Activated T-helper 17 cell treated with anti-CD3 and anti-CD28 coated beads, Interleukin-2, amount 50 U/mL, for 72 hours (primary cell): ENCODE measurements at regions not wholly inside any gene's neighbourhood (a gene's known extent, or its start where the extent isn't known, plus 50 kb on each side); places are given as distances from the start of the nearest gene placed in this dataset.

Experiments
- ATAC-seq: fragments of 150-1000 bp; cut with Tn5 transposase; replicated peaks from 2 replicates; pipeline ENCODE4 v1.10.0; 2021; ENCODE audit warnings: mild to moderate bottlenecking, moderate library complexity
- H3K27ac Mint-ChIP-seq: one replicate; pipeline ENCODE4 v1.8.0; 2022; ENCODE audit warnings: mixed read lengths
- H3K27me3 Mint-ChIP-seq: one replicate; pipeline ENCODE4 v1.8.0; 2022; ENCODE audit warnings: mixed read lengths
- H3K36me3 Mint-ChIP-seq: one replicate; pipeline ENCODE4 v1.8.0; 2022; ENCODE audit warnings: low read depth, mild to moderate bottlenecking, mixed read lengths
- H3K4me1 Mint-ChIP-seq: one replicate; pipeline ENCODE4 v1.8.0; 2022; ENCODE audit warnings: mixed read lengths
- H3K4me3 Mint-ChIP-seq: one replicate; pipeline ENCODE4 v1.8.0; 2022; ENCODE audit warnings: mild to moderate bottlenecking, mixed read lengths
- H3K9me3 Mint-ChIP-seq: one replicate; pipeline ENCODE4 v1.8.0; 2022; ENCODE audit warnings: mixed read lengths

GRCh38 chr1:200333329-200333728 is 76.5 kb downstream of the ZNF281 start:
- no peaks in the 10 kb centered on the region for H3K27me3 Mint-ChIP-seq
- ATAC-seq = no peak
- no peak overlapping the region for H3K27ac Mint-ChIP-seq
- no peaks in the 10 kb centered on the region for H3K36me3 Mint-ChIP-seq
- H3K4me3 Mint-ChIP-seq = no peak overlapping the region
- no peaks in the 10 kb centered on the region for H3K9me3 Mint-ChIP-seq
- H3K4me1 Mint-ChIP-seq = no peaks in the 10 kb centered on the region

DNA sequence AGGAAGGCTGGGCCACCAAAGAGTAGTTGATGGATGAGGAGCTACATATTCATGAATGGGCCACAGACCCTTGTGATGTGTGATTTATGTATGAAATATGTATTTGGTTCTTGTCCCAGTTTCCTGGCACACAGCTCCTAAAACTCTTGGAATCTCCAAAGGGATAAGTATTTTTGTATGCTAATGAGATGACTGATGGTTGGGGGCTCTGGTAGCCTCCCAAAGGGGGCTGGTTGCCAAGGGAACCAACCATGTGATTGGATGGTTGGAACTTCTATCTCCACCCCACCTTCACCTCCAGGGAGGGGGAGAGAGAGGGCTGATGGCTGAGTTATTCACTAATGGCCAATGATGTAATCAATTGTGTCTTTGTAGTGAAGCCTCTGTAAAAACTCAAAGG is 77.1 kb downstream of the ZNF281 start:
- H3K27me3 Mint-ChIP-seq = peaks cover 5% of the 10 kb centered on the region
- H3K4me1 Mint-ChIP-seq = no peaks in the 10 kb centered on the region
- H3K4me3 Mint-ChIP-seq = no peak overlapping the region
- ATAC-seq = no peak
- no peak overlapping the region for H3K27ac Mint-ChIP-seq
- no peaks in the 10 kb centered on the region for H3K36me3 Mint-ChIP-seq
- H3K9me3 Mint-ChIP-seq = no peaks in the 10 kb centered on the region

- H3K36me3 Mint-ChIP-seq = no peaks in the 10 kb centered on the region
- H3K4me3 Mint-ChIP-seq = no peak overlapping the region
- no peaks in the 10 kb centered on the region for H3K4me1 Mint-ChIP-seq
- no peaks in the 10 kb centered on the region for H3K9me3 Mint-ChIP-seq
- H3K27me3 Mint-ChIP-seq = peaks cover 12% of the 10 kb centered on the region
- H3K27ac Mint-ChIP-seq = no peak overlapping the region
- ATAC-seq = no peak
These were observed 79.0 kb downstream of the ZNF281 start for GRCh38 chr1:200330741-200331428.

- H3K27ac Mint-ChIP-seq = no peak overlapping the region
- no peaks in the 10 kb centered on the region for H3K4me1 Mint-ChIP-seq
- no peak for ATAC-seq
- no peaks in the 10 kb centered on the region for H3K36me3 Mint-ChIP-seq
- H3K9me3 Mint-ChIP-seq = no peaks in the 10 kb centered on the region
- H3K4me3 Mint-ChIP-seq = no peak overlapping the region
- H3K27me3 Mint-ChIP-seq = peaks cover 13% of the 10 kb centered on the region
These were observed 80.5 kb downstream of the ZNF281 start for GRCh38 chr1:200329208-200329882.

- Mint-ChIP-seq H3K9me3 (no peaks in the 10 kb centered on the region), H3K4me3 (no peak overlapping the region), H3K4me1 (no peaks in the 10 kb centered on the region), H3K27me3 (peaks cover 16% of the 10 kb centered on the region), H3K27ac (no peak overlapping the region), H3K36me3 (no peaks in the 10 kb centered on the region)
- no peak for ATAC-seq
These were observed 81.5 kb downstream of the ZNF281 start for GRCh38 chr1:200328379-200328778.

DNA sequence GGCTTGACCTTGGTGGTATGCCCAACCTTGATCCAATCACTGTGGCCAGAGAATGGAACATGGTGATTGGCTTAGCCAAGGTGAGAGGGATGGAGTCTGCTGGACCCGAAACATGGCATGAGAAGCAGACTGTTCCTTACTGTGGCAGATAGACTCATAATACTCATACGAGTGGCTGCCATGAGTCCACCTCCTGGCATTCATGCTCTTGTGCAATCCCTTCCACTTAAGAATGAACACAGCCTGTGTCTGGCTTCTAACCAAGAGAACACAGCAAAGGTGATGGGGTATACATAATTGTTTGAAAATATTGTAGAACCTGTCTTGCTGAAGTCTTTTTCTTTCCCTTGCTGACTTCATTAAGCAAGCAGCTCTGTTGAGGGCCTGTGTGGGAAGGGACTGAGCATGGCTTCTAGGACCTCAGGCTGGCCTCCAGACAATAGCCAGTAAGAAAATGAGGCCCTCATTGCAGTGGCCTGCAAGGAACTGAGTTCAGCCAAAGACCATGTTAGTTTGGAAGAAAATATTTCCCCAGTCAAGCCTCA is 85.9 kb downstream of the ZNF281 start:
- Mint-ChIP-seq H3K36me3 (no peaks in the 10 kb centered on the region), H3K27ac (no peak overlapping the region), H3K4me1 (no peaks in the 10 kb centered on the region), H3K27me3 (peaks cover 16% of the 10 kb centered on the region), H3K9me3 (no peaks in the 10 kb centered on the region), H3K4me3 (no peak overlapping the region)
- no peak for ATAC-seq

DNA sequence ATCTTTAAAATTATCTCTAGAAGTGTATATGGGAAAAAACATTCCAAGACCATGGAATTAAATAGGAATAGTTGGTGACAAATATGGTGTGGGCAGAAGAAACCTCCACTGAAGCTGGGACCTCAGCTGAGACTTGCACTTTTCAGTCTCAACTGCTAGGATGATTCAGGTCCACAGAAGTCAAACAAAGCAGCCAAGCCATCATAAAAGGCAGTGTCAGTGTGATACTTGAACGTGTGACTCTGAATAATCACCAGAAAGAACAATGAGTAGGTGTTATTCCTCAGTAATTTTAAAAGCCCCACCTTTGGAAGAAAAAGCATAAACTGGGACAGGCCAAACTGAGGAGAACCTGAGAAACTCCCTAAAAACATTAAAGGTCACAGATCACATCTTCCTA is 90.7 kb downstream of the ZNF281 start:
- Mint-ChIP-seq H3K4me3 (no peak overlapping the region), H3K27ac (peak overlapping the region; percentile 30), H3K36me3 (no peaks in the 10 kb centered on the region), H3K4me1 (no peaks in the 10 kb centered on the region), H3K27me3 (peaks cover 6% of the 10 kb centered on the region), H3K9me3 (no peaks in the 10 kb centered on the region)
- ATAC-seq = no peak

GRCh38 chr1:200317236-200317635 is 92.6 kb downstream of the ZNF281 start:
- Mint-ChIP-seq H3K4me1 (no peaks in the 10 kb centered on the region), H3K27me3 (peaks cover 12% of the 10 kb centered on the region), H3K9me3 (no peaks in the 10 kb centered on the region), H3K4me3 (no peak overlapping the region), H3K36me3 (no peaks in the 10 kb centered on the region), H3K27ac (no peak overlapping the region)
- ATAC-seq = no peak

DNA sequence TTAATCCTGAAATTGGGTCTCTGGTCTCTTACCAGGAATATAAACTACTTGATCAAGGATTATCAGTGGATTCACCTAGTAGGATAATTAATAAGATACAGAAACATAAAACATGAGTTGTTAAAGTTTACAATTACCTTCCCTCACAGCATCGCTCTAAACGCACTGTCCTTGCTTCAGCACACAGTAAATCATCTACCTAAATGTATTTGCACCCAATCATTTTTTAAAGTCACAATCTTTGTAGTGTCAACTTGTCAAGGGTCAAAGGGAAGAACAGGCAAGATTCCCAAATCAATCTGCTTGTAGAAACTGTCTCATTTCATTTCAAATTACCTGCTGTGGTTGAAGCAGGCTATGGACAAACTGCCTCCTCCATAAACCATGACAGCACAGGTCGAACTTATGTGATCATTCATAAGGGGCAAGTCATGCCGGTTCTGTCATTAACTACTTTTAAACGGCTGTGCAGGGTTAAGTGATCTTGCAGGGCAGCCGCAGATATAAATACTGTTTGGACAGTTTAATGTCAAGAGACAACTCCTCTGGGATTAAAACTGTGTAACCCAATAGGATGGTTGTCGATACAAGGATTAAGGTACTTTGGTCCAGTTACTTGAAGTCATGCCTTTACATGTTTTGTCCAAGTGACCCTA is 93.6 kb downstream of the ZNF281 start:
- Mint-ChIP-seq H3K36me3 (no peaks in the 10 kb centered on the region), H3K4me1 (no peaks in the 10 kb centered on the region), H3K27me3 (peaks cover 13% of the 10 kb centered on the region), H3K4me3 (no peak overlapping the region), H3K27ac (no peak overlapping the region), H3K9me3 (no peaks in the 10 kb centered on the region)
- no peak for ATAC-seq

DNA sequence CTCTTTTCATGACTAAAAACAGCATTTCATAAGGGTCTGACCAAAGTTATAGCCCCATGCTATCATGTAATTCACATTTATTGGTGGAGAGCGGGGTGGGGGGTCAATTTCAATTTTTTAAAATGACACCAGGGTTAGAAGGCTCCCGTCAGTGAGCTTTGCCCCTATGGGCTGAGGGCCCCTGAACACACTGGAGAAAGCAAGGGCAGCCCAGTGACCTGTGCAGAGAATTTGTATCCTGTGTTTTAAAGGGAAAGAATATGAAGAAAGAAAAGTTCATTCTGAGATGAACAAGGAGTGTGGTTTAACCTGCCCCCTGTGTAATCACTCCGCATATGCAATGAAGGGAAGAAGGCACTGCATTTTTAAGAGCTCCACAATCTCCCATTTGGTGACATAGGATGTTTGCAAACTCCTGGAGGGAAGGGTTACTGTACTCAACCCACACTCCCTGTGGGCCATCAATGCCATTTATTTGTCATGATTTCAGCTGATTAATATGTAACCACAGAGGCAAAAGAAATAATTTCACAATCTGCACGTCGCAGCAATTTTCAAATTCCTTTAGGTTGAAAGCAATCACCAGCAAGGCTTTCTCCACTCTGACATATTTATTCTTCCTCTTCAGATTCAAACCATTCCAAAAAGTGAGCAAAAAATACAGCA is 95.6 kb downstream of the ZNF281 start:
- no peak for ATAC-seq
- Mint-ChIP-seq H3K4me1 (no peaks in the 10 kb centered on the region), H3K4me3 (no peak overlapping the region), H3K27me3 (peaks cover 13% of the 10 kb centered on the region), H3K36me3 (no peaks in the 10 kb centered on the region), H3K9me3 (no peaks in the 10 kb centered on the region), H3K27ac (no peak overlapping the region)

- Mint-ChIP-seq H3K36me3 (no peaks in the 10 kb centered on the region), H3K27me3 (peaks cover 12% of the 10 kb centered on the region), H3K9me3 (no peaks in the 10 kb centered on the region), H3K27ac (no peak overlapping the region), H3K4me3 (no peak overlapping the region), H3K4me1 (peaks cover 5% of the 10 kb centered on the region)
- ATAC-seq = no peak
These were observed 98.6 kb downstream of the ZNF281 start for GRCh38 chr1:200311256-200311655.

DNA sequence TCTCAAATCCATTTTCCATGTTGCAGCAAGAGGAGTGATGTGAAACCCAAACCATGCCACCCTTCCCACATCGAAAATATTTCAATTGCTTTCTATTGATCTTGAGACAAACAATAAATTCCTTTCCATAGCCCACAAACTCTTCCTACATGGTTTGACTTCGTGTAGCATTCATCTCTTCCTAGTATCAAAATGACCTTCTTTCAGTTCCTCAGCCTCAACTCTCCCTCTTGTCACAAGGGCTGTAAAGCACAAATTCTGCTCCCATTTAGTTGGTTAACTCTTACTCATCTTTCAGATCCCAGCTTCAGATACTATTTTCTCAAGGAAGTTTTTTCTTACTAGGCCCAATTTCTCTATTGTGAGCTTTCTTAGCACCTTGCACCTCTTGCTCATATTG is 99.0 kb downstream of the ZNF281 start:
- Mint-ChIP-seq H3K4me1 (peaks cover 5% of the 10 kb centered on the region), H3K9me3 (no peaks in the 10 kb centered on the region), H3K27me3 (peaks cover 9% of the 10 kb centered on the region), H3K36me3 (no peaks in the 10 kb centered on the region), H3K27ac (no peak overlapping the region), H3K4me3 (no peak overlapping the region)
- no peak for ATAC-seq

GRCh38 chr1:200307755-200308066 is 102.1 kb downstream of the ZNF281 start:
- Mint-ChIP-seq H3K27me3 (peaks cover 4% of the 10 kb centered on the region), H3K27ac (peak overlapping the region; percentile 47), H3K4me3 (peak overlapping the region; percentile 57), H3K4me1 (peaks cover 5% of the 10 kb centered on the region), H3K9me3 (no peaks in the 10 kb centered on the region), H3K36me3 (no peaks in the 10 kb centered on the region)
- ATAC-seq = no peak

DNA sequence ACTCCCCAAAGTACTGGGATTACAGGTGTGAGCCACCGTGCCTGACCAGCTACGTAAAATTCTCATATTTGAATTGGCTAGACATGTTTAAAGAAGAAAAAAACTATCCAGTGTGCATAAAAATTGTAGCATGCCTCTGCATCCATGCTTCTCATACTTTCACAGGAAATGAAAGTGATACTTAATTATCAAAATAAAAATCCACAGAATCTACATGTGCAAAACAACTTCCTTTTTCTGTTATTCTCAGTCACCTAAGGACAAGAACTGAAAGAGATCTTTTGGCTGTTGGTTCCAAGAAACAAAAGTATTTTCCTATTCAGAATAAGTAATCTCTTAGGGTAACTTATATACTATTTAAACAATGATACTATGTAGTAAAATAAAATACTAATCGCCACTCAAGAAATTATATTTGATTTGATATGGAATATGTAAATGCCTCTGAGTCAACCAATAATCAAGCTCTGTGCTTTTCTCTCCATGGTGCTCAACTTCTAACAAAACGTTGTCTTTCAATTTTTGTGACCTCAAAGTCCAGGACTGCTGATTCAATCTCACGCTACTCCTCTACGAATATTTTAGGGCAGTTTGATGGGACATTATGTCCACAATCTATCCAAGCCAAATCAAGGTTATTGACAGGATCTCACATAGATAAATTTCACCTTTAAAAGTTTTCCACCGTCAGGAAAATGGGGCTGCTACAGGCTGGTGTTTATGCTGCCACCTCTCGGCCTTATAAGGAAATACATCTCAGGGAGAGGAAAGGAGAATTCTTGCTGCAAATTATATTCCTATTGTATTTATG is 102.7 kb downstream of the ZNF281 start:
- Mint-ChIP-seq H3K4me3 (peak overlapping the region; percentile 57), H3K36me3 (no peaks in the 10 kb centered on the region), H3K4me1 (peaks cover 5% of the 10 kb centered on the region), H3K9me3 (no peaks in the 10 kb centered on the region), H3K27me3 (peaks cover under 1% of the 10 kb centered on the region), H3K27ac (peak overlapping the region; percentile 47)
- ATAC-seq = no peak
